ENCODE measurements at regions not wholly inside any gene's neighbourhood (a gene's known extent, or its start where the extent isn't known, plus 50 kb on each side); places are given as distances from the start of the nearest gene placed in this dataset.
"Not testable (repeated sequence)": the region's sequence is repeated elsewhere in the genome, so short reads cannot be mapped to it uniquely, and the experiment has no call there.

- Histone ChIP-seq H3K27me3 (no peaks in the 10 kb centered on the region), H3K4me3 (no peak overlapping the region), H3K36me3 (no peaks in the 10 kb centered on the region), H3K4me1 (no peaks in the 10 kb centered on the region), H3K27ac (peak overlapping the region in 1 of 12 donors; percentile 61), H3K9me3 (no peaks in the 10 kb centered on the region)
- TF ChIP-seq POLR2A (IDR thresholded peaks at IDR 0.05) (no peak), CTCF (IDR thresholded peaks at IDR 0.05) (no peak)
- intact Hi-C loops (cut with DNase I): loop anchor here in 1 of 10 donors (2.0 kb wide), 1 partner anchor 68 kb away; no protein-coding TSS in a partner anchor
- DNase-seq (no peak), ATAC-seq (no peak)
- 61 to 69% (median 65%) methylated on average over 5 of the region's 5 CpGs for WGBS, 4 donors
These were observed 137.6 kb upstream of the SVIL start for GRCh38 chr10:29772403-29772802.

- Histone ChIP-seq H3K27ac (no peak overlapping the region), H3K9me3 (no peaks in the 10 kb centered on the region), H3K4me3 (no peak overlapping the region), H3K27me3 (no peaks in the 10 kb centered on the region), H3K4me1 (no peaks in the 10 kb centered on the region), H3K36me3 (no peaks in the 10 kb centered on the region)
- no peak for TF ChIP-seq POLR2A (IDR thresholded peaks at IDR 0.05)
- TF ChIP-seq CTCF (IDR thresholded peaks at IDR 0.05): no peak
- ATAC-seq: no peak
- WGBS, 4 donors: 91 to 94% (median 92%) methylated on average over 5 of the region's 5 CpGs
- DNase-seq: no peak
- intact Hi-C loops (cut with DNase I): no loop called here
These were observed 136.6 kb upstream of the SVIL start for GRCh38 chr10:29771376-29771775.

GRCh38 chr10:29769277-29769676, 134.5 kb upstream of the SVIL start:
- ATAC-seq; intact Hi-C loops (cut with DNase I); H3K27me3 ChIP-seq; H3K9me3 ChIP-seq; H3K4me1 ChIP-seq; DNase-seq; H3K36me3 ChIP-seq; H3K27ac ChIP-seq; H3K4me3 ChIP-seq: not testable (repeated sequence)
- WGBS, 4 donors: 92 to 97% (median 97%) methylated on average over 3 to 4 of the region's 4 CpGs

GRCh38 chr10:29767968-29768367, 133.2 kb upstream of the SVIL start:
- 88 to 94% (median 92%) methylated on average over 4 of the region's 4 CpGs for WGBS, 4 donors

More at GRCh38 chr10:29767968-29768367, 133.2 kb upstream of the SVIL start:
- Histone ChIP-seq H3K4me3 (no peak overlapping the region), H3K4me1 (no peaks in the 10 kb centered on the region), H3K27me3 (no peaks in the 10 kb centered on the region), H3K27ac (no peak overlapping the region), H3K36me3 (no peaks in the 10 kb centered on the region), H3K9me3 (no peaks in the 10 kb centered on the region)
- intact Hi-C loops (cut with DNase I): no loop called here
- DNase-seq: no peak
- TF ChIP-seq CTCF (IDR thresholded peaks at IDR 0.05) (no peak), POLR2A (IDR thresholded peaks at IDR 0.05) (no peak)
- ATAC-seq: no peak
